ENCODE measurements at regions not wholly inside any gene's neighbourhood (a gene's known extent, or its start where the extent isn't known, plus 50 kb on each side); places are given as distances from the start of the nearest gene placed in this dataset.

DNA sequence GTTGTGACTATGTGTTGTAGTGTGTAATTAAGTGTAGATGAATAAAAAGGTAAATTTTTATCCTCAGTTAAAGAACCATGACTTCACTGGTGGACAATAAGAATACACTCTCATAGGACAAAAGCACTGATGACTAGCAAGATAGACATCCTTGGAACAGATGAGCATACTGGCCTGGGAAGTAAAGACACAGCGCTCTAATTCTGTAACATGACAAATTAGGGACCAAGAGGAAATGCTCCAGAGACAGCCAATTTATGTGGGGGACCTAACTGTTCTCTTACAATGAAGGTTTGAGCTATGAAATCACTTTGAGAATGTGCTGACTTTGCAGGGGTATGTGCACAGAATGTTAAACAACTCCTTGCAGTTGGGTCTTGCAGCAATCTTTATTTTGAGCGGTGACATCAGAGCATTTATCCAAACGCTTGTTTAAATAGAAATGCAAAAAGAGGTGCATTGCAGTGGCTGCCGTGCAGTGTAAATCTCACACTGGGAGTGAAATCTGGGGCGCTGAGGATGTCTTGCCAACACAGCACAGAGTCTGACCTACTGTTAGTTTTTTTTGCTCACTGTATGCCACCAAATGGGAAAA is 109.3 kb downstream of the MAGEC2 start:
- no peak overlapping the region for H3K9ac ChIP-seq (ENCODE audit: low read length)
- H3K4me2 ChIP-seq (ENCODE audit: low read length) = no peak overlapping the region
- H3K4me3 Mint-ChIP-seq (ENCODE audit: unreplicated experiment) = no peak overlapping the region
- H3K36me3 Mint-ChIP-seq (ENCODE audit: low read depth, unreplicated experiment) = no peaks in the 10 kb centered on the region
- no peaks in the 10 kb centered on the region for H3K79me2 ChIP-seq (ENCODE audit: insufficient read depth, low read length)
- no peak for TF ChIP-seq EZH2 (IDR thresholded peaks at IDR 0.05; ENCODE audit: insufficient read depth, low read length)
- TF ChIP-seq, protein P1, sequence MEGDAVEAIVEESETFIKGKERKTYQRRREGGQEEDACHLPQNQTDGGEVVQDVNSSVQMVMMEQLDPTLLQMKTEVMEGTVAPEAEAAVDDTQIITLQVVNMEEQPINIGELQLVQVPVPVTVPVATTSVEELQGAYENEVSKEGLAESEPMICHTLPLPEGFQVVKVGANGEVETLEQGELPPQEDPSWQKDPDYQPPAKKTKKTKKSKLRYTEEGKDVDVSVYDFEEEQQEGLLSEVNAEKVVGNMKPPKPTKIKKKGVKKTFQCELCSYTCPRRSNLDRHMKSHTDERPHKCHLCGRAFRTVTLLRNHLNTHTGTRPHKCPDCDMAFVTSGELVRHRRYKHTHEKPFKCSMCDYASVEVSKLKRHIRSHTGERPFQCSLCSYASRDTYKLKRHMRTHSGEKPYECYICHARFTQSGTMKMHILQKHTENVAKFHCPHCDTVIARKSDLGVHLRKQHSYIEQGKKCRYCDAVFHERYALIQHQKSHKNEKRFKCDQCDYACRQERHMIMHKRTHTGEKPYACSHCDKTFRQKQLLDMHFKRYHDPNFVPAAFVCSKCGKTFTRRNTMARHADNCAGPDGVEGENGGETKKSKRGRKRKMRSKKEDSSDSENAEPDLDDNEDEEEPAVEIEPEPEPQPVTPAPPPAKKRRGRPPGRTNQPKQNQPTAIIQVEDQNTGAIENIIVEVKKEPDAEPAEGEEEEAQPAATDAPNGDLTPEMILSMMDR (IDR thresholded peaks at IDR 0.05; ENCODE audit: insufficient read depth, low read depth, low read length) = no peak
- H3K4me1 Mint-ChIP-seq (ENCODE audit: low read depth, unreplicated experiment) = peaks cover 8% of the 10 kb centered on the region
- no peak overlapping the region for H3K4me3 ChIP-seq (ENCODE audit: insufficient read depth, low read depth, low read length)
- H3K4me1 ChIP-seq (ENCODE audit: insufficient read depth, low read length) = no peaks in the 10 kb centered on the region
- no peaks in the 10 kb centered on the region for H3K27me3 Mint-ChIP-seq (ENCODE audit: low read depth, unreplicated experiment)
- H3K9me3 Mint-ChIP-seq (ENCODE audit: unreplicated experiment) = no peaks in the 10 kb centered on the region
- H3K36me3 ChIP-seq (ENCODE audit: insufficient read depth, low read length) = no peaks in the 10 kb centered on the region
- peak; percentile 80 for FAIRE-seq
- no peak overlapping the region for H3K27ac Mint-ChIP-seq (ENCODE audit: unreplicated experiment)
- DNase-seq (ENCODE audit: low read depth) = no peak
- no peak overlapping the region for H2AFZ ChIP-seq (ENCODE audit: low read depth, low read length)
- H3K27me3 ChIP-seq (ENCODE audit: insufficient read depth, low read length) = no peaks in the 10 kb centered on the region
- H3K27ac ChIP-seq (ENCODE audit: low read depth, low read length) = no peak overlapping the region
- no peaks in the 10 kb centered on the region for H3K9me3 ChIP-seq (ENCODE audit: insufficient read depth, low read depth, low read length)
- H4K20me1 ChIP-seq (ENCODE audit: insufficient read depth, low read length) = no peaks in the 10 kb centered on the region

GRCh38 chrX:142089193-142089592 is 115.9 kb downstream of the MAGEC2 start:
- H3K9me3 ChIP-seq (ENCODE audit: insufficient read depth, low read depth, low read length) = no peaks in the 10 kb centered on the region
- peak; percentile 2 for DNase-seq (ENCODE audit: low read depth)
- H3K36me3 ChIP-seq (ENCODE audit: insufficient read depth, low read length) = no peaks in the 10 kb centered on the region
- H3K4me1 ChIP-seq (ENCODE audit: insufficient read depth, low read length) = no peaks in the 10 kb centered on the region
- Mint-ChIP-seq H3K36me3 (ENCODE audit: low read depth, unreplicated experiment) (no peaks in the 10 kb centered on the region), H3K27me3 (ENCODE audit: low read depth, unreplicated experiment) (peaks cover 1% of the 10 kb centered on the region), H3K27ac (ENCODE audit: unreplicated experiment) (no peak overlapping the region), H3K9me3 (ENCODE audit: unreplicated experiment) (no peaks in the 10 kb centered on the region), H3K4me3 (ENCODE audit: unreplicated experiment) (no peak overlapping the region), H3K4me1 (ENCODE audit: low read depth, unreplicated experiment) (no peaks in the 10 kb centered on the region)
- no peaks in the 10 kb centered on the region for H4K20me1 ChIP-seq (ENCODE audit: insufficient read depth, low read length)
- no peak for TF ChIP-seq EZH2 (IDR thresholded peaks at IDR 0.05; ENCODE audit: insufficient read depth, low read length)
- TF ChIP-seq, protein P1 (IDR thresholded peaks at IDR 0.05; ENCODE audit: insufficient read depth, low read depth, low read length) = peak; percentile 24
- H3K4me2 ChIP-seq (ENCODE audit: low read length) = no peak overlapping the region
- H3K4me3 ChIP-seq (ENCODE audit: insufficient read depth, low read depth, low read length) = no peak overlapping the region
- FAIRE-seq = peak; percentile 75
- no peak overlapping the region for H2AFZ ChIP-seq (ENCODE audit: low read depth, low read length)
- no peak overlapping the region for H3K9ac ChIP-seq (ENCODE audit: low read length)
- H3K79me2 ChIP-seq (ENCODE audit: insufficient read depth, low read length) = no peaks in the 10 kb centered on the region
- H3K27ac ChIP-seq (ENCODE audit: low read depth, low read length) = no peak overlapping the region
- no peaks in the 10 kb centered on the region for H3K27me3 ChIP-seq (ENCODE audit: insufficient read depth, low read length)

GRCh38 chrX:142084611-142085010 is 120.5 kb downstream of the MAGEC2 start:
- no peak for DNase-seq (ENCODE audit: low read depth)
- no peak for TF ChIP-seq EZH2 (IDR thresholded peaks at IDR 0.05; ENCODE audit: insufficient read depth, low read length)
- TF ChIP-seq, protein P1 (IDR thresholded peaks at IDR 0.05; ENCODE audit: insufficient read depth, low read depth, low read length) = no peak
- Histone ChIP-seq H3K27me3 (ENCODE audit: insufficient read depth, low read length) (no peaks in the 10 kb centered on the region), H3K27ac (ENCODE audit: low read depth, low read length) (no peak overlapping the region), H4K20me1 (ENCODE audit: insufficient read depth, low read length) (no peaks in the 10 kb centered on the region), H3K36me3 (ENCODE audit: insufficient read depth, low read length) (no peaks in the 10 kb centered on the region), H3K4me3 (ENCODE audit: insufficient read depth, low read depth, low read length) (no peak overlapping the region), H3K4me1 (ENCODE audit: insufficient read depth, low read length) (no peaks in the 10 kb centered on the region), H3K79me2 (ENCODE audit: insufficient read depth, low read length) (no peaks in the 10 kb centered on the region), H3K9me3 (ENCODE audit: insufficient read depth, low read depth, low read length) (no peaks in the 10 kb centered on the region), H3K9ac (ENCODE audit: low read length) (no peak overlapping the region), H2AFZ (ENCODE audit: low read depth, low read length) (no peak overlapping the region), H3K4me2 (ENCODE audit: low read length) (no peak overlapping the region)
- no peak for FAIRE-seq
- Mint-ChIP-seq H3K27me3 (ENCODE audit: low read depth, unreplicated experiment) (peaks cover 1% of the 10 kb centered on the region), H3K9me3 (ENCODE audit: unreplicated experiment) (no peaks in the 10 kb centered on the region), H3K27ac (ENCODE audit: unreplicated experiment) (no peak overlapping the region), H3K4me1 (ENCODE audit: low read depth, unreplicated experiment) (no peaks in the 10 kb centered on the region), H3K4me3 (ENCODE audit: unreplicated experiment) (no peak overlapping the region), H3K36me3 (ENCODE audit: low read depth, unreplicated experiment) (no peaks in the 10 kb centered on the region)

All from astrocyte (in vitro differentiated cells and primary cell).